PC-9 (cell line): ENCODE measurements at regions not wholly inside any gene's neighbourhood (a gene's known extent, or its start where the extent isn't known, plus 50 kb on each side); places are given as distances from the start of the nearest gene placed in this dataset.

Experiments used
- CTCF ChIP-seq: fragments of 200-600 bp; sonication (generic); conservative IDR thresholded peaks from 2 replicates; pipeline ENCODE4 v1.6.1; 2017; ENCODE audit warnings: mixed run types, antibody characterized with exemption, mild to moderate bottlenecking, moderate library complexity
- EZH2 ChIP-seq: fragments of 200-600 bp; sonication (generic); IDR thresholded peaks from 2 replicates; pipeline ENCODE4 v1.8.0; 2017; ENCODE audit warnings: antibody characterized with exemption, low read depth

GRCh38 chr4:82215800-82216199 is 158.0 kb downstream of the HNRNPD start:
- TF ChIP-seq CTCF, result no peak
- no peak for TF ChIP-seq EZH2
